K562 (cell line): ENCODE measurements at regions not wholly inside any gene's neighbourhood (a gene's known extent, or its start where the extent isn't known, plus 50 kb on each side); places are given as distances from the start of the nearest gene placed in this dataset.
A peak's percentile ranks its signal among the peaks of the same experiment; 100 is the strongest.

ENCODE experiments used
- ATAC-seq: fragments of 200-7000 bp; cut with Tn5 transposase; 3 replicates; pipeline ENCODE4 v1.9.1; 2020; ENCODE audit warnings: moderate library complexity
- BruUV-seq: library from RNA; stranded (reverse); fragments of 400-500 nt; replicated peaks from 2 replicates; lab custom pipeline; 2021; lab: Mats Ljungman, UMichigan
- CTCF ChIA-PET: fragments of 300-600 bp; formaldehyde crosslinking; extraction: SDS; loops from one replicate; lab custom pipeline; 2021; ENCODE audit warnings: low intra/inter-chr PET ratio; lab: Yijun Ruan, JAX
- POLR2A ChIA-PET: fragments of 300-600, 350-650 bp; sonication (Branson Sonifier 250); formaldehyde crosslinking; extraction: SDS; loops from one replicate; lab custom pipeline; 2021; ENCODE audit warnings: antibody characterized with exemption, inconsistent platforms; lab: Yijun Ruan, JAX
- DNase-seq, 4 experiments: peaks; one replicate each; pipeline versions ENCODE4 v3.0.0 to v3.0.0-alpha.2; 2011 to 2018; ENCODE audit warnings: low spot score in 3 of 4, mixed read lengths in 3 of 4; ENCODE audit errors: extremely low read depth in 1 of 4
- FAIRE-seq: peaks from 2 replicates; lab custom pipeline; 2011; peaks lifted over from hg19 to GRCh38; lab: Jason Lieb, UNC
- H2AFZ ChIP-seq: 2 replicates; pipeline ENCODE4 v1.6.0; 2011; ENCODE audit warnings: low read depth, low read length, control low read depth, inconsistent platforms
- H3K27ac ChIP-seq: fragments of 200-600 bp; 3 replicates; pipeline ENCODE4 v1.8.0; 2011; ENCODE audit warnings: low read depth, mild to moderate bottlenecking, control low read depth, inconsistent platforms, low read length, moderate library complexity, mixed read lengths; ENCODE audit errors: extremely low read depth
- H3K27me3 ChIP-seq, 2 experiments: fragments of 300-600 bp in 1 of 2; 2 replicates in 1 of 2; 3 replicates in 1 of 2; pipeline versions ENCODE4 v1.6.0 to v1.8.0; 2011; ENCODE audit warnings: inconsistent platforms in 2 of 2, low read length in 2 of 2, mild to moderate bottlenecking in 1 of 2, mixed read lengths in 1 of 2, moderate library complexity in 1 of 2; ENCODE audit not compliant: control insufficient read depth in 2 of 2, insufficient read depth in 2 of 2
- H3K36me3 ChIP-seq: fragments of 300-600 bp; 3 replicates; pipeline ENCODE4 v1.8.0; 2011; ENCODE audit warnings: mild to moderate bottlenecking, low read length, inconsistent platforms; ENCODE audit not compliant: control insufficient read depth, insufficient read depth
- H3K4me1 ChIP-seq, 2 experiments: fragments of 200-600 bp in 1 of 2; replicated peaks in 1 of 2; 2 replicates in 1 of 2; 3 replicates in 1 of 2; pipeline versions ENCODE4 v1.5.1 to v1.8.0; 2011; ENCODE audit warnings: inconsistent platforms in 2 of 2, low read length in 2 of 2, mild to moderate bottlenecking in 1 of 2, mixed read lengths in 1 of 2, moderate library complexity in 1 of 2; ENCODE audit not compliant: control insufficient read depth in 2 of 2, insufficient read depth in 2 of 2
- H3K4me2 ChIP-seq: 2 replicates; pipeline ENCODE4 v1.6.1; 2011; ENCODE audit warnings: low read length, control low read depth, inconsistent platforms, mixed read lengths; ENCODE audit not compliant: insufficient read depth
- H3K4me3 ChIP-seq: fragments of 200-600 bp; sonication (generic), shearing (Covaris generic); 2 replicates; pipeline ENCODE4 v1.5.1; 2016; ENCODE audit warnings: control low read depth, inconsistent platforms
- H3K79me2 ChIP-seq: fragments of 200-600 bp; 3 replicates; pipeline ENCODE4 v1.8.0; 2011; ENCODE audit warnings: low read length, inconsistent platforms; ENCODE audit not compliant: control insufficient read depth, insufficient read depth
- H3K9ac ChIP-seq, 2 experiments: 2 replicates each; pipeline versions ENCODE4 v1.6.0 to v1.6.1; 2011; ENCODE audit warnings: low read depth in 2 of 2, low read length in 2 of 2, control low read depth in 1 of 2, inconsistent platforms in 1 of 2, mild to moderate bottlenecking in 1 of 2, mixed read lengths in 1 of 2; ENCODE audit not compliant: insufficient read depth in 1 of 2
- H3K9me1 ChIP-seq: one replicate; pipeline ENCODE4 v1.6.0; 2011; ENCODE audit warnings: inconsistent platforms, mild to moderate bottlenecking, low read length, moderate library complexity; ENCODE audit not compliant: control insufficient read depth, insufficient read depth
- H3K9me3 ChIP-seq: replicated peaks from 2 replicates; pipeline ENCODE4 v1.5.1; 2011; ENCODE audit warnings: low read depth, low read length, inconsistent platforms; ENCODE audit not compliant: control insufficient read depth, insufficient read depth
- H4K20me1 ChIP-seq: replicated peaks from 2 replicates; pipeline ENCODE4 v1.6.1; 2011; ENCODE audit warnings: low read length, inconsistent platforms, mixed read lengths; ENCODE audit not compliant: control insufficient read depth, insufficient read depth
- CHCHD3 ChIP-seq: fragments of 250-450 bp; sonication (Bioruptor Pico); IDR thresholded peaks from 2 replicates; pipeline ENCODE4 v2.1.2; 2022; ENCODE audit warnings: mild to moderate bottlenecking
- EGR1 ChIP-seq: fragments of 450-650 bp; conservative IDR thresholded peaks from 2 replicates; pipeline ENCODE4 v1.6.1; 2017; ENCODE audit warnings: mild to moderate bottlenecking
- MBD1 ChIP-seq: fragments of 250-450 bp; sonication (Bioruptor Pico); IDR thresholded peaks from 2 replicates; pipeline ENCODE4 v1.8.0; 2022; ENCODE audit warnings: inconsistent platforms
- NCOA1 ChIP-seq: fragments of 450-650 bp; IDR thresholded peaks from 2 replicates; pipeline ENCODE4 v1.6.1; 2016; ENCODE audit warnings: low read depth
- RAD21 ChIP-seq, 2 experiments: fragments of 250-450 bp in 1 of 2; fragments of 450-650 bp in 1 of 2; sonication (Bioruptor Pico) in 1 of 2; formaldehyde crosslinking in 1 of 2; IDR thresholded peaks in 1 of 2; conservative IDR thresholded peaks in 1 of 2; 2 replicates each; pipeline versions ENCODE4 v1.4.0 to v1.8.0; 2020 to 2022; ENCODE audit warnings: mild to moderate bottlenecking in 2 of 2, moderate library complexity in 1 of 2
- THAP7 ChIP-seq: fragments of 250-450 bp; sonication (Bioruptor Pico); IDR thresholded peaks from 2 replicates; pipeline ENCODE4 v1.5.0; 2021
- ZNF217 ChIP-seq: sonication (generic); formaldehyde crosslinking; IDR thresholded peaks from 2 replicates; pipeline ENCODE4 v1.8.0; 2022; ENCODE audit warnings: mild to moderate bottlenecking, missing genetic modification reagents
- ZNF280B ChIP-seq: fragments of 250-450 bp; sonication (Bioruptor Pico); IDR thresholded peaks from 2 replicates; pipeline ENCODE4 v1.5.1; 2021; ENCODE audit warnings: mild to moderate bottlenecking
- ZNF592 ChIP-seq: fragments of 450-650 bp; IDR thresholded peaks from 2 replicates; pipeline ENCODE4 v1.6.1; 2017; ENCODE audit warnings: antibody characterized with exemption, mild to moderate bottlenecking
- WGBS: fragments of 100-300 bp; shearing (Covaris generic); methylation state at CpG from one replicate; pipeline ENCODE4 v1.1.6; 2016; ENCODE audit warnings: low coverage, mixed read lengths; ENCODE audit not compliant: insufficient coverage; ENCODE audit errors: missing lambda C conversion rate; 5-methylcytosine and 5-hydroxymethylcytosine counted together
- in situ Hi-C: fragments of 300-500 bp; cut with MboI; formaldehyde crosslinking; loops from 4 replicates; pipeline ENCODE4 v1.15.0; 2018; ENCODE audit warnings: inconsistent platforms, mixed read lengths
- intact Hi-C: fragments of 100-400 bp; cut with micrococcal nuclease; formaldehyde crosslinking; loops from 2 replicates; pipeline ENCODE4 v1.14.2; 2022

GRCh38 chr2:235116885-235117492 lies 165.2 kb downstream of the SH3BP4 start:
- Histone ChIP-seq H3K9me3 (no peaks in the 10 kb centered on the region), H4K20me1 (no peaks in the 10 kb centered on the region), H3K27ac (no peak overlapping the region), H3K9ac (no peak overlapping the region), H3K4me2 (no peak overlapping the region), H2AFZ (no peak overlapping the region), H3K79me2 (no peaks in the 10 kb centered on the region), H3K9me1 (no peaks in the 10 kb centered on the region), H3K4me3 (no peak overlapping the region), H3K36me3 (no peaks in the 10 kb centered on the region), H3K4me1 (no peaks in the 10 kb centered on the region; a peak in 1 of 5 replicates), H3K27me3 (peaks cover 0 to 6% of the 10 kb centered on the region in 2 experiments; a peak in 2 of 5 replicates)
- WGBS = 0% methylated on average over 3 of the region's 3 CpGs
- ATAC-seq (no peak), FAIRE-seq (peak; percentile 6), DNase-seq (peak in 3 of 4 experiments; percentile 8 to 15 (median 10))
- ChIA-PET CTCF (interaction anchor here (0.6 to 1.2 kb wide), 3 partner anchors 565 to 571 kb away, joined by 3 to 8 read pairs (median 4); no protein-coding TSS in a partner anchor), POLR2A (interaction anchor here (0.7 kb wide), 1 partner anchor 13 kb away, joined by 3 read pairs; no protein-coding TSS in a partner anchor)
- in situ Hi-C loops = no loop called here
- BruUV-seq = no TSS peak
- intact Hi-C loops = loop anchor here (1.0 to 10.0 kb wide), 2 partner anchors 567 to 1262 kb away; partner anchors contain the start of gene HJURP
- no peak for TF ChIP-seq ZNF280B
- no peak for TF ChIP-seq EGR1
- no peak for TF ChIP-seq THAP7 (CRISPR knock-in tag)
- TF ChIP-seq CHCHD3 (CRISPR knock-in tag) = no peak
- no peak for TF ChIP-seq ZNF217 (CRISPR knock-in tag)
- TF ChIP-seq RAD21 (CRISPR knock-in tag; conservative IDR thresholded peaks at IDR 0.05 in 1 of 2, IDR thresholded peaks at IDR 0.05 in 1 of 2) = peak; percentile 48 to 66; a peak in 3 of 4 replicates
- no peak for TF ChIP-seq ZNF592
- no peak for TF ChIP-seq NCOA1
- no peak for TF ChIP-seq MBD1 (CRISPR knock-in tag)
